NCI-H2196 (cell line): ENCODE measurements at regions not wholly inside any gene's neighbourhood (a gene's known extent, or its start where the extent isn't known, plus 50 kb on each side); places are given as distances from the start of the nearest gene placed in this dataset.
"Not testable (repeated sequence)": the region's sequence is repeated elsewhere in the genome, so short reads cannot be mapped to it uniquely, and the experiment has no call there.

Source experiments
- DNase-seq: peaks from one replicate; lab custom pipeline; 2025; ENCODE audit not compliant: unreplicated experiment; lab: John Stamatoyannopoulos, UW

- DNase-seq, result no peak
Observed at GRCh38 chr3:147159141-147159540, 247.2 kb downstream of the ZIC4 start.

- no peak for DNase-seq
Observed at GRCh38 chr3:147157631-147158030, 248.7 kb downstream of the ZIC4 start.

GRCh38 chr3:147154988-147155387, 251.4 kb downstream of the ZIC4 start:
- not testable (repeated sequence) for DNase-seq

GRCh38 chr3:147153830-147154539, 252.4 kb downstream of the ZIC4 start:
- no peak for DNase-seq

- no peak for DNase-seq
Observed at GRCh38 chr3:147152476-147152875, 253.9 kb downstream of the ZIC4 start.

GRCh38 chr3:147141516-147142288, 264.6 kb downstream of the ZIC4 start:
- DNase-seq, result no peak

GRCh38 chr3:147139341-147139740, 267.0 kb downstream of the ZIC4 start:
- DNase-seq, result no peak

GRCh38 chr3:147132168-147132567, 274.2 kb downstream of the ZIC4 start:
- DNase-seq, result no peak

GRCh38 chr3:147130461-147130860, 275.9 kb downstream of the ZIC4 start:
- no peak for DNase-seq

- DNase-seq, result no peak
Observed at GRCh38 chr3:147129665-147130064, 276.7 kb downstream of the ZIC4 start.

GRCh38 chr3:147122350-147122749, 284.0 kb downstream of the ZIC4 start:
- DNase-seq, result no peak

GRCh38 chr3:147119989-147120388, 286.4 kb downstream of the ZIC4 start:
- no peak for DNase-seq

GRCh38 chr3:147119346-147119745, 287.0 kb downstream of the ZIC4 start:
- no peak for DNase-seq

GRCh38 chr3:147118611-147119010, 287.7 kb downstream of the ZIC4 start:
- DNase-seq, result no peak

- DNase-seq, result no peak
Observed at GRCh38 chr3:147117631-147118030, 288.7 kb downstream of the ZIC4 start.

GRCh38 chr3:147113293-147114044, 292.9 kb downstream of the ZIC4 start:
- no peak for DNase-seq

GRCh38 chr3:147099076-147099475, 307.3 kb downstream of the ZIC4 start:
- DNase-seq, result no peak

GRCh38 chr3:147090461-147090860, 315.9 kb downstream of the ZIC4 start:
- DNase-seq, result no peak

GRCh38 chr3:147089286-147089685, 317.1 kb downstream of the ZIC4 start:
- no peak for DNase-seq

GRCh38 chr3:147059500-147059899, 346.8 kb downstream of the ZIC4 start:
- not testable (repeated sequence) for DNase-seq

- no peak for DNase-seq
Observed at GRCh38 chr3:147049821-147050220, 356.5 kb downstream of the ZIC4 start.

GRCh38 chr3:147049305-147049704, 357.0 kb downstream of the ZIC4 start:
- DNase-seq, result no peak
